Astrocyte (in vitro differentiated cells and primary cell): ENCODE measurements at regions not wholly inside any gene's neighbourhood (a gene's known extent, or its start where the extent isn't known, plus 50 kb on each side); places are given as distances from the start of the nearest gene placed in this dataset.

Experiments used
- DNase-seq: peaks from one replicate; pipeline ENCODE4 v3.0.0-alpha.2; 2010; ENCODE audit warnings: low read depth
- FAIRE-seq: peaks from 2 replicates; lab custom pipeline; 2011; peaks lifted over from hg19 to GRCh38; lab: Jason Lieb, UNC
- H2AFZ ChIP-seq: 2 replicates; pipeline ENCODE4 v1.6.0; 2012; ENCODE audit warnings: low read depth, low read length, inconsistent platforms
- H3K27ac ChIP-seq: 2 replicates; pipeline ENCODE4 v1.5.1; 2011; ENCODE audit warnings: low read depth, low read length, inconsistent platforms
- H3K27me3 ChIP-seq: 2 replicates; pipeline ENCODE4 v1.6.0; 2011; ENCODE audit warnings: low read length, inconsistent platforms; ENCODE audit not compliant: insufficient read depth
- H3K36me3 ChIP-seq: 2 replicates; pipeline ENCODE4 v1.5.1; 2011; ENCODE audit warnings: low read length, inconsistent platforms; ENCODE audit not compliant: insufficient read depth
- H3K4me1 ChIP-seq: 2 replicates; pipeline ENCODE4 v1.5.1; 2011; ENCODE audit warnings: low read length, inconsistent platforms; ENCODE audit not compliant: insufficient read depth
- H3K4me2 ChIP-seq: 2 replicates; pipeline ENCODE4 v1.6.0; 2012; ENCODE audit warnings: low read length, inconsistent platforms
- H3K4me3 ChIP-seq: 2 replicates; pipeline ENCODE4 v1.5.1; 2011; ENCODE audit warnings: low read depth, mild to moderate bottlenecking, low read length, inconsistent platforms; ENCODE audit not compliant: insufficient read depth
- H3K79me2 ChIP-seq: 2 replicates; pipeline ENCODE4 v1.6.0; 2012; ENCODE audit warnings: mild to moderate bottlenecking, low read length, inconsistent platforms; ENCODE audit not compliant: insufficient read depth
- H3K9ac ChIP-seq: 2 replicates; pipeline ENCODE4 v1.6.0; 2012; ENCODE audit warnings: mild to moderate bottlenecking, low read length, inconsistent platforms
- H3K9me3 ChIP-seq: 2 replicates; pipeline ENCODE4 v1.5.1; 2012; ENCODE audit warnings: low read depth, mild to moderate bottlenecking, low read length, inconsistent platforms; ENCODE audit not compliant: insufficient read depth
- H4K20me1 ChIP-seq: 2 replicates; pipeline ENCODE4 v1.6.0; 2012; ENCODE audit warnings: low read length, inconsistent platforms; ENCODE audit not compliant: insufficient read depth
- H3K27ac Mint-ChIP-seq: one replicate; pipeline ENCODE4 v1.8.0; 2021; ENCODE audit warnings: mild to moderate bottlenecking, mixed read lengths; ENCODE audit not compliant: unreplicated experiment
- H3K27me3 Mint-ChIP-seq: one replicate; pipeline ENCODE4 v1.8.0; 2021; ENCODE audit warnings: low read depth, mixed read lengths; ENCODE audit not compliant: unreplicated experiment
- H3K36me3 Mint-ChIP-seq: one replicate; pipeline ENCODE4 v1.8.0; 2021; ENCODE audit warnings: low read depth, mixed read lengths; ENCODE audit not compliant: unreplicated experiment
- H3K4me1 Mint-ChIP-seq: one replicate; pipeline ENCODE4 v1.8.0; 2021; ENCODE audit warnings: low read depth, mixed read lengths; ENCODE audit not compliant: unreplicated experiment
- H3K4me3 Mint-ChIP-seq: one replicate; pipeline ENCODE4 v1.8.0; 2021; ENCODE audit warnings: mild to moderate bottlenecking, moderate library complexity, mixed read lengths; ENCODE audit not compliant: unreplicated experiment
- H3K9me3 Mint-ChIP-seq: one replicate; pipeline ENCODE4 v1.8.0; 2021; ENCODE audit warnings: mild to moderate bottlenecking, mixed read lengths; ENCODE audit not compliant: unreplicated experiment
- EZH2 ChIP-seq: IDR thresholded peaks from 2 replicates; pipeline ENCODE4 v1.6.1; 2012; ENCODE audit warnings: mild to moderate bottlenecking, low read length, inconsistent platforms; ENCODE audit not compliant: insufficient read depth
- TF ChIP-seq, protein P1 (sequence below): IDR thresholded peaks from 2 replicates; pipeline ENCODE4 v1.5.1; 2011; ENCODE audit warnings: low read depth, mild to moderate bottlenecking, inconsistent platforms, low read length, moderate library complexity; ENCODE audit not compliant: insufficient read depth

- FAIRE-seq (no peak), DNase-seq (no peak)
- no peak overlapping the region for H3K9ac ChIP-seq
- H3K79me2 ChIP-seq: no peaks in the 10 kb centered on the region
- H3K36me3 Mint-ChIP-seq: no peaks in the 10 kb centered on the region
- H3K36me3 ChIP-seq: no peaks in the 10 kb centered on the region
- no peaks in the 10 kb centered on the region for H3K9me3 Mint-ChIP-seq
- H3K9me3 ChIP-seq: no peaks in the 10 kb centered on the region
- no peaks in the 10 kb centered on the region for H3K4me1 ChIP-seq
- peaks cover 7% of the 10 kb centered on the region for H3K27me3 ChIP-seq
- TF ChIP-seq EZH2: no peak
- TF ChIP-seq, protein P1, sequence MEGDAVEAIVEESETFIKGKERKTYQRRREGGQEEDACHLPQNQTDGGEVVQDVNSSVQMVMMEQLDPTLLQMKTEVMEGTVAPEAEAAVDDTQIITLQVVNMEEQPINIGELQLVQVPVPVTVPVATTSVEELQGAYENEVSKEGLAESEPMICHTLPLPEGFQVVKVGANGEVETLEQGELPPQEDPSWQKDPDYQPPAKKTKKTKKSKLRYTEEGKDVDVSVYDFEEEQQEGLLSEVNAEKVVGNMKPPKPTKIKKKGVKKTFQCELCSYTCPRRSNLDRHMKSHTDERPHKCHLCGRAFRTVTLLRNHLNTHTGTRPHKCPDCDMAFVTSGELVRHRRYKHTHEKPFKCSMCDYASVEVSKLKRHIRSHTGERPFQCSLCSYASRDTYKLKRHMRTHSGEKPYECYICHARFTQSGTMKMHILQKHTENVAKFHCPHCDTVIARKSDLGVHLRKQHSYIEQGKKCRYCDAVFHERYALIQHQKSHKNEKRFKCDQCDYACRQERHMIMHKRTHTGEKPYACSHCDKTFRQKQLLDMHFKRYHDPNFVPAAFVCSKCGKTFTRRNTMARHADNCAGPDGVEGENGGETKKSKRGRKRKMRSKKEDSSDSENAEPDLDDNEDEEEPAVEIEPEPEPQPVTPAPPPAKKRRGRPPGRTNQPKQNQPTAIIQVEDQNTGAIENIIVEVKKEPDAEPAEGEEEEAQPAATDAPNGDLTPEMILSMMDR: no peak
- H3K4me3 ChIP-seq: no peak overlapping the region
- no peaks in the 10 kb centered on the region for H4K20me1 ChIP-seq
- no peak overlapping the region for H3K27ac ChIP-seq
- no peak overlapping the region for H2AFZ ChIP-seq
- H3K4me1 Mint-ChIP-seq: no peaks in the 10 kb centered on the region
- no peak overlapping the region for H3K4me2 ChIP-seq
- no peak overlapping the region for H3K4me3 Mint-ChIP-seq
- peaks cover 29% of the 10 kb centered on the region for H3K27me3 Mint-ChIP-seq
- no peak overlapping the region for H3K27ac Mint-ChIP-seq
Measured at GRCh38 chr9:90070931-90071660, 466.3 kb downstream of the GADD45G start.

GRCh38 chr9:90073186-90073945 is 468.6 kb downstream of the GADD45G start:
- Histone ChIP-seq H3K79me2 (no peaks in the 10 kb centered on the region), H4K20me1 (no peaks in the 10 kb centered on the region), H3K9me3 (no peaks in the 10 kb centered on the region), H3K9ac (no peak overlapping the region), H3K27me3 (peaks cover 7% of the 10 kb centered on the region), H3K4me2 (no peak overlapping the region), H2AFZ (no peak overlapping the region), H3K4me3 (no peak overlapping the region), H3K4me1 (no peaks in the 10 kb centered on the region), H3K27ac (no peak overlapping the region), H3K36me3 (no peaks in the 10 kb centered on the region)
- H3K27ac Mint-ChIP-seq: no peak overlapping the region
- no peaks in the 10 kb centered on the region for H3K9me3 Mint-ChIP-seq
- DNase-seq: no peak
- no peak for TF ChIP-seq EZH2
- TF ChIP-seq, protein P1: no peak
- no peak overlapping the region for H3K4me3 Mint-ChIP-seq
- FAIRE-seq: no peak
- H3K27me3 Mint-ChIP-seq: peaks cover 40% of the 10 kb centered on the region
- H3K36me3 Mint-ChIP-seq: no peaks in the 10 kb centered on the region
- H3K4me1 Mint-ChIP-seq: no peaks in the 10 kb centered on the region
